OCI-LY7 (cell line): ENCODE measurements at regions not wholly inside any gene's neighbourhood (a gene's known extent, or its start where the extent isn't known, plus 50 kb on each side); places are given as distances from the start of the nearest gene placed in this dataset.

Source experiments
- BruUV-seq: library from RNA; stranded (reverse); fragments of 400-500 nt; replicated peaks from 2 replicates; lab custom pipeline; 2021; lab: Mats Ljungman, UMichigan
- CTCF ChIA-PET: fragments of 300-600 bp; sonication (Branson Sonifier 250); formaldehyde crosslinking; loops from one replicate; lab custom pipeline; 2022; ENCODE audit warnings: antibody characterized with exemption; ENCODE audit not compliant: unreplicated experiment; lab: Charles Lee
- POLR2A ChIA-PET: fragments of 300-600 bp; sonication (Branson Sonifier 250); formaldehyde crosslinking; loops from one replicate; lab custom pipeline; 2022; ENCODE audit warnings: antibody characterized with exemption; lab: Charles Lee
- DNase-seq: peaks from one replicate; pipeline ENCODE4 v3.0.0-alpha.2; 2015; ENCODE audit warnings: low spot score
- H2AFZ ChIP-seq: fragments of 200-600 bp; sonication (generic), shearing (Covaris generic); 2 replicates; pipeline ENCODE4 v1.6.1; 2014; ENCODE audit warnings: mild to moderate bottlenecking, antibody characterized with exemption, low read length, moderate library complexity
- H3K27ac ChIP-seq: fragments of 200-600 bp; sonication (generic); 2 replicates; pipeline ENCODE4 v1.5.1; 2014; ENCODE audit warnings: mixed run types, low read depth, mild to moderate bottlenecking, moderate library complexity, low read length, inconsistent platforms; ENCODE audit not compliant: poor library complexity, severe bottlenecking
- H3K36me3 ChIP-seq: fragments of 200-600 bp; sonication (generic); 2 replicates; pipeline ENCODE4 v1.6.1; 2014; ENCODE audit warnings: mild to moderate bottlenecking, antibody characterized with exemption, low read length, moderate library complexity, mixed read lengths; ENCODE audit not compliant: insufficient read depth
- H3K4me1 ChIP-seq: fragments of 200-600 bp; sonication (generic); 2 replicates; pipeline ENCODE4 v1.5.1; 2014; ENCODE audit warnings: mild to moderate bottlenecking, low read length; ENCODE audit not compliant: insufficient read depth, poor library complexity, severe bottlenecking
- H3K4me2 ChIP-seq: fragments of 200-600 bp; sonication (generic); 2 replicates; pipeline ENCODE4 v1.6.1; 2014; ENCODE audit warnings: mild to moderate bottlenecking, low read length
- H3K4me3 ChIP-seq: fragments of 200-600 bp; sonication (generic); 2 replicates; pipeline ENCODE4 v1.5.1; 2014; ENCODE audit warnings: mild to moderate bottlenecking, low read depth, low read length; ENCODE audit not compliant: poor library complexity, severe bottlenecking
- H3K79me2 ChIP-seq: fragments of 200-600 bp; sonication (generic); 2 replicates; pipeline ENCODE4 v1.6.1; 2016; ENCODE audit warnings: low read depth, mild to moderate bottlenecking, low read length, moderate library complexity, mixed read lengths; ENCODE audit not compliant: insufficient read depth
- H3K9me2 ChIP-seq: fragments of 200-600 bp; sonication (generic); 2 replicates; pipeline ENCODE4 v1.6.1; 2016; ENCODE audit warnings: mild to moderate bottlenecking, low read length, mixed read lengths; ENCODE audit not compliant: insufficient read depth
- H3K9me3 ChIP-seq: fragments of 200-600 bp; sonication (generic); 2 replicates; pipeline ENCODE4 v1.6.1; 2014; ENCODE audit warnings: mild to moderate bottlenecking, mixed run types, low read length, mixed read lengths
- H4K20me1 ChIP-seq: fragments of 200-600 bp; sonication (generic); 2 replicates; pipeline ENCODE4 v1.6.1; 2014; ENCODE audit warnings: mild to moderate bottlenecking, antibody characterized with exemption, low read length, moderate library complexity, mixed read lengths; ENCODE audit not compliant: insufficient read depth
- EZH2phosphoT487 ChIP-seq: fragments of 200-600 bp; sonication (generic); IDR thresholded peaks from 2 replicates; pipeline ENCODE4 v1.6.1; 2018; ENCODE audit warnings: low read depth, borderline replicate concordance, mild to moderate bottlenecking, mixed run types, antibody characterized with exemption, low read length, moderate library complexity, mixed read lengths
- intact Hi-C: fragments of 100-400 bp; cut with micrococcal nuclease; formaldehyde crosslinking; loops from one replicate; pipeline ENCODE4 v1.10.0; 2022; ENCODE audit not compliant: unreplicated experiment
- TF ChIP-seq, protein P1 (sequence below): fragments of 200-600 bp; sonication (generic); conservative IDR thresholded peaks from 2 replicates; pipeline ENCODE4 v1.5.1; 2014; ENCODE audit warnings: mild to moderate bottlenecking, antibody characterized with exemption, low read length, moderate library complexity, mixed read lengths

DNA sequence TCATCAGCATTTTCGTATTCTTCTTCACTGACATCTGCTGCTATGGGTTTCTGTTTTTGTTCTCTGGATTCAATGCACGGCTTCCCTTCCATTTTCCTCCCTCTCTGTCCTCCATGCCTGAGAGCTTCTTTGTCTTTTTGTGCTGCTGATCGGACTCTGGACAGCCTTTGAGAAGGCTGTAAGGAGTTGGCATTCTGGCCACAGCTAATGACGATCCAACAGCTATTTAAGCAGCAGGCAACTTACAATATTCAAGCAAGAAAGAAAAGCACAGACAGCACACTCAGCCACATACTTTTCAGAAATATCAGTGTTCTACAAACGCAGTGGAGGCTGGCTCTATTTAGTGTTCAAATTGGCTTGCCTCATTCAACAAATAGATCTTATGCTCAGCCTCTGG lies 60.9 kb upstream of the ZC3H12C start:
- no peak for DNase-seq
- CTCF ChIA-PET, result no interaction called here
- no peaks in the 10 kb centered on the region for H3K9me2 ChIP-seq
- no peaks in the 10 kb centered on the region; the same call in 1 of the 2 replicates for H3K36me3 ChIP-seq
- no peaks in the 10 kb centered on the region for H4K20me1 ChIP-seq
- no peak overlapping the region for H3K27ac ChIP-seq
- intact Hi-C loops, result no loop called here
- H3K4me3 ChIP-seq, result no peak overlapping the region
- peak overlapping the region; percentile 66 for H2AFZ ChIP-seq
- no peaks in the 10 kb centered on the region for H3K79me2 ChIP-seq
- peaks cover 13% of the 10 kb centered on the region for H3K4me1 ChIP-seq
- peaks cover 14% of the 10 kb centered on the region; the same call in 1 of the 2 replicates for H3K9me3 ChIP-seq
- no peak for TF ChIP-seq EZH2phosphoT487
- TF ChIP-seq, protein P1, sequence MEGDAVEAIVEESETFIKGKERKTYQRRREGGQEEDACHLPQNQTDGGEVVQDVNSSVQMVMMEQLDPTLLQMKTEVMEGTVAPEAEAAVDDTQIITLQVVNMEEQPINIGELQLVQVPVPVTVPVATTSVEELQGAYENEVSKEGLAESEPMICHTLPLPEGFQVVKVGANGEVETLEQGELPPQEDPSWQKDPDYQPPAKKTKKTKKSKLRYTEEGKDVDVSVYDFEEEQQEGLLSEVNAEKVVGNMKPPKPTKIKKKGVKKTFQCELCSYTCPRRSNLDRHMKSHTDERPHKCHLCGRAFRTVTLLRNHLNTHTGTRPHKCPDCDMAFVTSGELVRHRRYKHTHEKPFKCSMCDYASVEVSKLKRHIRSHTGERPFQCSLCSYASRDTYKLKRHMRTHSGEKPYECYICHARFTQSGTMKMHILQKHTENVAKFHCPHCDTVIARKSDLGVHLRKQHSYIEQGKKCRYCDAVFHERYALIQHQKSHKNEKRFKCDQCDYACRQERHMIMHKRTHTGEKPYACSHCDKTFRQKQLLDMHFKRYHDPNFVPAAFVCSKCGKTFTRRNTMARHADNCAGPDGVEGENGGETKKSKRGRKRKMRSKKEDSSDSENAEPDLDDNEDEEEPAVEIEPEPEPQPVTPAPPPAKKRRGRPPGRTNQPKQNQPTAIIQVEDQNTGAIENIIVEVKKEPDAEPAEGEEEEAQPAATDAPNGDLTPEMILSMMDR, result no peak
- no peak overlapping the region for H3K4me2 ChIP-seq
- POLR2A ChIA-PET, result interaction anchor here (0.5 kb wide), 1 partner anchor 15 kb away, joined by 3 read pairs; no protein-coding TSS in a partner anchor
- no TSS peak for BruUV-seq

DNA sequence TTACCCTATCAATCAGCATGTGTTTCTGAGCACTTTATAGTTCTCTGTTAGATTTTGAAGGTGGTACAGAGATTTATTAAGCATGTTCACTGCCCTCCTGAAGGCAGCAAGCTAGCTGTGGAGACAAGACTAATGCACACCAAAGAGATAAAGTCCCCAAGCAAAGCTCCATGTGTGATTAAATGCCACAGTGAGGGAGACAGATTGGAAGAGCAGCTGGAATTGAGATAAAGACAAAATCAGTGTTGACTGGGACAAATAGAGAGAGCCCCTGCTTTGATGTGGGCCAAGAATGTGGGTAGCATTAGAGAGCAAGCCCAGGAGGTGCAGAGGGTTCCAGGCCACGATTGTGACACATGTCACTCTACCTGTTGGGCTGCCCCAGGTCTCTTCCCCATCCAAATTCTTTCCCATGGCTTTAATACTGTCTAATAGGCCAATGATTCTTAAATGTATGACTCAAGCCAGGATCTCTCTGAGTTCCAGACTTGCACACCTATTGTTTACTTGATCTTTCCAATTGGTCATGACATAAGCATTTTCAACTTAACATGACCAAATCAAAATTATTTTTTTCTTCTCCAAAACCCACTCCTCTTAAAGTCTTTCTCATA lies 60.1 kb upstream of the ZC3H12C start:
- Histone ChIP-seq H3K79me2 (no peaks in the 10 kb centered on the region), H3K9me3 (peaks cover 10% of the 10 kb centered on the region; the same call in 1 of the 2 replicates), H2AFZ (peak overlapping the region; percentile 66; the same call in 1 of the 2 replicates), H3K27ac (no peak overlapping the region), H3K9me2 (no peaks in the 10 kb centered on the region), H3K4me3 (no peak overlapping the region), H4K20me1 (no peaks in the 10 kb centered on the region), H3K36me3 (no peaks in the 10 kb centered on the region; the same call in 1 of the 2 replicates), H3K4me1 (peaks cover 5% of the 10 kb centered on the region), H3K4me2 (no peak overlapping the region)
- BruUV-seq, result no TSS peak
- intact Hi-C loops, result no loop called here
- POLR2A ChIA-PET, result interaction anchor here (0.7 kb wide), 1 partner anchor 79 kb away, joined by 3 read pairs; no protein-coding TSS in a partner anchor
- TF ChIP-seq EZH2phosphoT487, result no peak
- TF ChIP-seq, protein P1, result no peak
- CTCF ChIA-PET, result interaction anchor here (0.6 kb wide), 1 partner anchor 396 kb away, joined by 3 read pairs; no protein-coding TSS in a partner anchor
- no peak for DNase-seq

DNA sequence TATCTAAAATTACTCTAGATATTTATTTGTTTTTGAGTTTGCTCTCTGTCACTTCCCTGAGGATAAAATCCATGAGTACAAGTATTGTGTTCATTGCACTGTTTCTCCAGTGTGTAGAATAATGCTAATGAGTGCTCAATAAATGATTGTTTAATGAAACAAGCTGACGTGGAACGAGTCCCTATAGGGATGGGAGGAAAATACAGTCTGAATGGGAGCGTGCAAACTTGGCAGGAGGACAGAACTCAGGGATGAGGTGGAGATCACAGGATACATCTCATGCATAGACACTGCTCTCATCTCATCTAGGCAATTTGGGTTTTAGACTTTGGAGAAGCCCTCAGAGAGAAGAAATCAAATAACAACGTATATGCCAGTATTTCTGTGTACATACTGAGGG lies 58.4 kb upstream of the ZC3H12C start:
- Histone ChIP-seq H3K36me3 (no peaks in the 10 kb centered on the region), H3K4me2 (no peak overlapping the region), H3K9me2 (no peaks in the 10 kb centered on the region), H3K4me3 (no peak overlapping the region), H2AFZ (no peak overlapping the region), H4K20me1 (no peaks in the 10 kb centered on the region), H3K9me3 (no peaks in the 10 kb centered on the region), H3K4me1 (no peaks in the 10 kb centered on the region), H3K79me2 (no peaks in the 10 kb centered on the region), H3K27ac (no peak overlapping the region)
- intact Hi-C loops, result no loop called here
- ChIA-PET POLR2A (no interaction called here), CTCF (no interaction called here)
- DNase-seq, result no peak
- TF ChIP-seq EZH2phosphoT487, result no peak
- TF ChIP-seq, protein P1, result no peak
- BruUV-seq, result no TSS peak
